Transverse colon (tissue), 4 donors: ENCODE measurements at regions not wholly inside any gene's neighbourhood (a gene's known extent, or its start where the extent isn't known, plus 50 kb on each side); places are given as distances from the start of the nearest gene placed in this dataset.

ENCODE experiments used
- DNase-seq: peaks from one replicate; pipeline ENCODE4 v3.0.0-alpha.2; 2019
- H3K27ac ChIP-seq, 4 donors: fragments of 200-600 bp; sonication (generic); 2 replicates each; pipeline ENCODE4 v1.5.1; 2016 to 2018; ENCODE audit warnings: inconsistent platforms in 4 of 4
- H3K27me3 ChIP-seq: fragments of 200-600 bp; sonication (generic); 2 replicates; pipeline ENCODE4 v1.5.1; 2017; ENCODE audit warnings: inconsistent platforms
- H3K36me3 ChIP-seq, 4 donors: fragments of 200-600 bp; sonication (generic); 2 replicates each; pipeline ENCODE4 v1.5.1; 2017 to 2019; ENCODE audit warnings: inconsistent platforms in 4 of 4
- H3K4me1 ChIP-seq, 4 donors: fragments of 200-600 bp; sonication (generic); 2 replicates each; pipeline ENCODE4 v1.5.1; 2017 to 2020; ENCODE audit warnings: inconsistent platforms in 4 of 4
- H3K4me3 ChIP-seq, 4 donors: fragments of 200-600 bp; sonication (generic); 1 replicate in 1 of 4; 2 replicates in 3 of 4; pipeline versions ENCODE4 v1.5.1 to v1.6.1; 2017 to 2019; ENCODE audit warnings: inconsistent platforms in 4 of 4
- H3K9me3 ChIP-seq, 2 donors: fragments of 200-600 bp; sonication (generic); 2 replicates each; pipeline ENCODE4 v1.5.1; 2017 to 2019; ENCODE audit warnings: inconsistent platforms in 2 of 2
- EP300 ChIP-seq: sonication (generic); formaldehyde crosslinking; IDR thresholded peaks from one replicate; pipeline ENCODE4 v1.6.1; 2017; ENCODE audit warnings: antibody characterized with exemption, low read depth
- POLR2A ChIP-seq: fragments of 450-650 bp; IDR thresholded peaks from one replicate; pipeline ENCODE4 v1.6.1; 2016; ENCODE audit warnings: antibody characterized with exemption, mild to moderate bottlenecking, moderate library complexity
- POLR2AphosphoS5 ChIP-seq, 3 donors: sonication (generic); formaldehyde crosslinking; IDR thresholded peaks; one replicate each; pipeline ENCODE4 v1.6.1; 2016; ENCODE audit warnings: antibody characterized with exemption in 3 of 3
- WGBS, 2 donors: methylation state at CpG; one replicate each; pipeline ENCODE4 v1.1.5; 2018; ENCODE audit warnings: low coverage in 1 of 2; 5-methylcytosine and 5-hydroxymethylcytosine counted together
- in situ Hi-C, 4 donors: fragments of 200-750 bp; cut with MboI; loops; one replicate each; pipeline versions ENCODE4 v1.15.0 to v1.15.1; 2017; ENCODE audit warnings: low sequenced_read_pairs in 3 of 4, low pct_ligation_motif_present in 1 of 4, low pct_unique_long_range_greater_than_20kb in 1 of 4
- intact Hi-C: fragments of 100-400 bp; cut with DNase I; formaldehyde crosslinking; loops from one replicate; pipeline ENCODE4 v1.15.1; 2023; ENCODE audit warnings: low total_unique reads
- TF ChIP-seq, protein P1 (sequence below), 5 experiments: fragments of 200-600 bp in 3 of 5; fragments of 450-650 bp in 2 of 5; sonication (generic) in 3 of 5; IDR thresholded peaks; 1 replicate in 2 of 5; 2 replicates in 3 of 5; pipeline ENCODE4 v1.5.1; 2016 to 2017; ENCODE audit warnings: antibody characterized with exemption in 5 of 5, inconsistent platforms in 3 of 5, mild to moderate bottlenecking in 2 of 5, moderate library complexity in 1 of 5

DNA sequence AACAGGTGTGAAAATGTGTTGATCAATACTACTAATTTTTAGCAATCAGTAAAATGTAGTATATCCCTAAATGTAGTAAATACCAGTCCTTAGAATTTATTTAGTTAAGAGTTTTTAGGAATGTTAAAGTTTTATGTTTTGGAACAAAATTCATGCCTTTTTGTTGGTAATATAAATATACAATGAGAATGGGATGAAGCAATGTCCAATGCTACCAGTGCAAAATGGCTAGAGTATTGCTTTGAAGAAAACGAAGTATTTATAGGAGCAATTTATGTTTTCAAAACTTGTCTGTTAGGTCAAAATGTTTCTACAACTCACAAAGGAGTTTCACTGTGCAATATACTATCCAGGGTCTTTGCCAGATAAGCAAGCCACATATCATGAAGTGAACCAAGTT, 851.5 kb downstream of the PCDH18 start:
- Histone ChIP-seq H3K27me3 (no peaks in the 10 kb centered on the region), H3K9me3 (no peaks in the 10 kb centered on the region), H3K27ac (no peak overlapping the region), H3K4me1 (peaks cover 0 to 3% (median 1%) of the 10 kb centered on the region in 4 donors), H3K4me3 (no peak overlapping the region), H3K36me3 (no peaks in the 10 kb centered on the region)
- DNase-seq: no peak
- in situ Hi-C loops: no loop called here
- intact Hi-C loops: loop anchor here (5.0 kb wide), 1 partner anchor 1807 kb away; no protein-coding TSS in a partner anchor
- no peak for TF ChIP-seq POLR2AphosphoS5 (IDR thresholded peaks at IDR 0.05)
- no peak for TF ChIP-seq EP300
- TF ChIP-seq, protein P1, sequence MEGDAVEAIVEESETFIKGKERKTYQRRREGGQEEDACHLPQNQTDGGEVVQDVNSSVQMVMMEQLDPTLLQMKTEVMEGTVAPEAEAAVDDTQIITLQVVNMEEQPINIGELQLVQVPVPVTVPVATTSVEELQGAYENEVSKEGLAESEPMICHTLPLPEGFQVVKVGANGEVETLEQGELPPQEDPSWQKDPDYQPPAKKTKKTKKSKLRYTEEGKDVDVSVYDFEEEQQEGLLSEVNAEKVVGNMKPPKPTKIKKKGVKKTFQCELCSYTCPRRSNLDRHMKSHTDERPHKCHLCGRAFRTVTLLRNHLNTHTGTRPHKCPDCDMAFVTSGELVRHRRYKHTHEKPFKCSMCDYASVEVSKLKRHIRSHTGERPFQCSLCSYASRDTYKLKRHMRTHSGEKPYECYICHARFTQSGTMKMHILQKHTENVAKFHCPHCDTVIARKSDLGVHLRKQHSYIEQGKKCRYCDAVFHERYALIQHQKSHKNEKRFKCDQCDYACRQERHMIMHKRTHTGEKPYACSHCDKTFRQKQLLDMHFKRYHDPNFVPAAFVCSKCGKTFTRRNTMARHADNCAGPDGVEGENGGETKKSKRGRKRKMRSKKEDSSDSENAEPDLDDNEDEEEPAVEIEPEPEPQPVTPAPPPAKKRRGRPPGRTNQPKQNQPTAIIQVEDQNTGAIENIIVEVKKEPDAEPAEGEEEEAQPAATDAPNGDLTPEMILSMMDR (IDR thresholded peaks at IDR 0.05): no peak
- TF ChIP-seq POLR2A: no peak
- WGBS, 2 donors: 33 to 71% methylated on average over 1 of the region's 1 CpG

DNA sequence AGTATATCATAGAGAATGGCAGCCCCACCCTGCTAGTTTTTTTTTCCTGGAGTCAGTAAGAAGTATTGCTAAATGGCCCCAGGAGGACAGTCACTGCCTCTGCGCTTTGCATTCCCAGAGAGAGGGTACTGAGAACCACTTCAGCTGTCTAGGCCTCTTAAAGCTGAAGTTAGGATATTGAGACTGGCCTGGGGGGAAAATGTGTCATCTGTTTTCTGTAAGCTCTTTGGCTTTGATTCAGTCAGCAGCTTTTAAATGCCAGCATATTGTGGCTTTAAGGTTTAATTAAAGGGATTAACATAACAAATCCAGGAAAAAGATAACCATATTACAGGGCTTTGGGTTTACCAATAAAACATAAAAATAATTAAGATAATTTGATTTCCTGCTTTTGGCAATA, 852.0 kb downstream of the PCDH18 start:
- Histone ChIP-seq H3K27me3 (no peaks in the 10 kb centered on the region), H3K27ac (no peak overlapping the region), H3K36me3 (no peaks in the 10 kb centered on the region), H3K4me3 (no peak overlapping the region), H3K4me1 (peaks cover 0 to 3% (median 1%) of the 10 kb centered on the region in 4 donors), H3K9me3 (no peaks in the 10 kb centered on the region)
- in situ Hi-C loops (no loop called here), intact Hi-C loops (loop anchor here (5.0 kb wide), 1 partner anchor 1807 kb away; no protein-coding TSS in a partner anchor)
- TF ChIP-seq POLR2A (no peak), EP300 (no peak), POLR2AphosphoS5 (IDR thresholded peaks at IDR 0.05) (no peak)
- TF ChIP-seq, protein P1 (IDR thresholded peaks at IDR 0.05): no peak
- DNase-seq: no peak
- WGBS, 2 donors: 33 to 59% methylated on average over 1 of the region's 1 CpG

DNA sequence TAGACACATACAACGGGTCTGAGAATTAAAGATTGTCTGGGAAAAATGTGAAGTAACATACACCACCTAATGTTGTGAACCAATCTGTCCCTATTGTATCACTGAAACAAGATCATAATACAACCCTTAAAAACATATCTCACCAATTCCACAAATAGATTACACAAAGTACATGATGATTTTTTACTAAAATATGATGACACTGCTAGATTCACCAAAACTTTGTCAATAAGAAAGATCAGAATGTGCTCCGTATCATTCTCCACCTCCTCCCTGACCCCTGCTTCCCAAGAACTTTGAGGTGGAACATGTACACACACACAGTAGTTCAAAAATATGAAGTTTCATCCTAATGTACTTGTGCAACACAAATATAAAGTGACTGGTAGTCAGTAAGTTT, 862.0 kb downstream of the PCDH18 start:
- Histone ChIP-seq H3K4me1 (no peaks in the 10 kb centered on the region), H3K36me3 (no peaks in the 10 kb centered on the region), H3K27ac (no peak overlapping the region), H3K27me3 (no peaks in the 10 kb centered on the region), H3K9me3 (no peaks in the 10 kb centered on the region), H3K4me3 (no peak overlapping the region)
- in situ Hi-C loops (no loop called here), intact Hi-C loops (no loop called here)
- DNase-seq: no peak
- WGBS, 2 donors: 67 to 83% methylated on average over 2 of the region's 2 CpGs
- TF ChIP-seq, protein P1 (IDR thresholded peaks at IDR 0.05): no peak
- TF ChIP-seq EP300: no peak
- no peak for TF ChIP-seq POLR2A

DNA sequence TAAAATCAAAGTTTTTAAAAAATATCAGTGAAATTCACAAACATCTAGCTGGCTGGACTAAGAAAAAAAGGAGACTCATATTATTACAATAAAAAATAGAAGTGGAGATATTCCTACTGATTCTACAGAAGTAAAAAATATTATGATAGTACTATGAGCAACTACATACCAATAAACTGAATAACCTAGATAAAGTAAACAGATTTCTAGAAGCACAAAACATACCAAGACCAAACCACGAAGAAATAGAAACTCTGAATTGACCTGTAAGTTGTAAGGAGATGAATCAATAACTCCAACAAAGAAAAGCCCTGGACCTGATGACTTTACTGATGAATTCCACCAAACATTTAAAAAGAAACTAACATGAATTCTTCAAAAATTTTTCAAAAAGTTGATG, 867.3 kb downstream of the PCDH18 start:
- WGBS, 2 donors: 28 to 80% methylated on average over 1 of the region's 1 CpG
- intact Hi-C loops: no loop called here

More for the DNA sequence above, 867.3 kb downstream of the PCDH18 start:
- Histone ChIP-seq H3K9me3 (peaks cover 0 to 3% of the 10 kb centered on the region in 2 donors), H3K27me3 (no peaks in the 10 kb centered on the region), H3K4me3 (no peak overlapping the region), H3K36me3 (no peaks in the 10 kb centered on the region), H3K27ac (no peak overlapping the region), H3K4me1 (no peaks in the 10 kb centered on the region)
- in situ Hi-C loops: no loop called here
- TF ChIP-seq, protein P1 (IDR thresholded peaks at IDR 0.05): no peak
- TF ChIP-seq EP300 (no peak), POLR2A (no peak), POLR2AphosphoS5 (IDR thresholded peaks at IDR 0.05) (no peak)
- no peak for DNase-seq
